GM13976 (cell line): ENCODE measurements at regions not wholly inside any gene's neighbourhood (a gene's known extent, or its start where the extent isn't known, plus 50 kb on each side); places are given as distances from the start of the nearest gene placed in this dataset.

Experiments
- DNase-seq: peaks from one replicate; pipeline ENCODE4 v3.0.0; 2012; ENCODE audit warnings: low spot score
- CTCF ChIP-seq: IDR thresholded peaks from 2 replicates; pipeline ENCODE4 v1.5.1; 2012; ENCODE audit warnings: borderline replicate concordance, mild to moderate bottlenecking; ENCODE audit not compliant: insufficient read depth; ENCODE audit errors: extremely low read depth, missing control alignments, control extremely low read depth
- in situ Hi-C: fragments of 300-500 bp; cut with MboI; formaldehyde crosslinking; loops from one replicate; pipeline ENCODE4 v1.12.0; 2022; ENCODE audit warnings: low sequenced_read_pairs, mixed read lengths, inconsistent platforms; ENCODE audit not compliant: unreplicated experiment

DNA sequence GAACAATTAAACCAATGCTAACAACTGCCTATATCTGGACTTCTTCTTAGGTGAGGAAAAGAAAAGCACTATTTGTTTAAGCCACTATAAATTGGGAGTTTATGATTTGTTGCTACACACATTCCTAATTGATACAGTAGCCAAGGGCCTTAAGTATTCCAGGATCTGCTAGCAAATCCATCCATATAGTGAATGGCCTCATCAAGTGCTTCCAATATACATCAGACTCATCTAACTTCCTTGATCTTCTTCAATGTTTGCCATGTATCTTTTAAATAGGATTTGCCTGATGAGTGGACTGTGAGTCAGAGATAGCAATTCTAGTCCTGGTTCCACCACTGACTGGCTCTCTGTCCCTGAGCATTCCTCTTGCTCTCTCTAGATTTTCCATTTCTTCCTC is 430.2 kb downstream of the OMA1 start:
- TF ChIP-seq CTCF: no peak
- DNase-seq: no peak
- in situ Hi-C loops: no loop called here

GRCh38 chr1:58109646-58110200 is 436.8 kb downstream of the OMA1 start:
- in situ Hi-C loops: no loop called here
- DNase-seq: no peak
- no peak for TF ChIP-seq CTCF

- no peak for TF ChIP-seq CTCF
- in situ Hi-C loops: no loop called here
Measured at GRCh38 chr1:58108783-58109182, 437.7 kb downstream of the OMA1 start.

DNA sequence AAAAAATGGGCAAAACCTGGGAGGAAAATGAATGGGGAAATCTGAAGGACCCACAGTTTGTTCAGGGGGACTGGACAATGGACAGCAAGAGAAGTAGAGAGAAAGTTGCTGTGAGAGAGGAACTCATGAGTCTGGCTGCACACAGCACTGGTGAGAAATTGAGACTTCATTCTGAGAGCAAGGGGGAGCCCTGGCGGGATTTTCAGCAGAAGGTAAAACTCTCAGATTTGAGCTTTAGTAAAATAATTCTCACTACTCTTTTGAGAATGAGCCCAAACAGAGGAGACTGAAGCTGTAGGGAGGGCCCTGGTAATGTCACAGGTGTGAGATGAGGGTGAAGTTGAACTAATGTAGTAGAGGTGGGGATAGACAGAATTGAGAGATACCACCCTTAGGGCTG is 438.6 kb downstream of the OMA1 start:
- TF ChIP-seq CTCF: no peak
- in situ Hi-C loops: no loop called here
- DNase-seq: no peak

More at GRCh38 chr1:58108783-58109182, 437.7 kb downstream of the OMA1 start:
- DNase-seq: no peak

DNA sequence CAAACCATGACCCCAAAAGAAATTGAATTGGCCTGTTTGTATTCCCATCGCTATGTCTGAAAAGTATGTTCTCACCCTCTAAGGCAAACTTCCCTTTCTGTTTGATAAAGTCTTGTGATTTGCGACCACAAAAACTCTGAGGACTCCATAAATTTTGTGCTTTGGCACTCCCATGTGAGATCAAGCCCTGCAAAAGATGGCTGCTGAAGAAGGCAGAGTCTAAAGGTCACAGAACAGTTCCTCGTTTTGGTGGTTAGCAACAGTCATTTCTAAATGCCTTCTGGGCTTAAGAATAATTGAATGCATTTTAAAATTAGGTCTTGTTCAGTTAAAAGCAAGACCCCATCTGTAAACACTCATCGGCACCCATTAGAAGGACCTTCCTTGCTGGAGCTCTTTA is 441.6 kb downstream of the OMA1 start:
- DNase-seq: peak; percentile 26
- in situ Hi-C loops: no loop called here
- TF ChIP-seq CTCF: no peak

DNA sequence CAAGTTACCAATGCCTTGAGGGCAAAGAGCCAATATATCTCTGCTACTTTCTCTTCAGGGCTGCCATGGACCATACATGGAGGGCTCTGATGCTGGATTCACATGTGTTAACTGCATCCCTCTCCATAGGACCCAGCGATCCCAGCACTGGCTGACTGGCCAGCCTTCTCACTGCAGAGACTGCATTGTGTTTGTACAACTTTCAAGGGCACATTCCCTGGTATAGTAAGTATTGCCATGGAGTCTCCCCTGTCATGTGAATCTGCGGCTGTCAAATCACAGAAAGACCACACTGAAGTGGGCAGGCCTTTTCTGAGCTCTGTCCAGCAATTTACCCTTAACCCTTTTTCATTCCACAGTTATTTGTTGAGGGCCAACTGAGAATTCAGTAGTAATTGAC is 449.8 kb downstream of the OMA1 start:
- in situ Hi-C loops: no loop called here
- DNase-seq: no peak
- no peak for TF ChIP-seq CTCF

DNA sequence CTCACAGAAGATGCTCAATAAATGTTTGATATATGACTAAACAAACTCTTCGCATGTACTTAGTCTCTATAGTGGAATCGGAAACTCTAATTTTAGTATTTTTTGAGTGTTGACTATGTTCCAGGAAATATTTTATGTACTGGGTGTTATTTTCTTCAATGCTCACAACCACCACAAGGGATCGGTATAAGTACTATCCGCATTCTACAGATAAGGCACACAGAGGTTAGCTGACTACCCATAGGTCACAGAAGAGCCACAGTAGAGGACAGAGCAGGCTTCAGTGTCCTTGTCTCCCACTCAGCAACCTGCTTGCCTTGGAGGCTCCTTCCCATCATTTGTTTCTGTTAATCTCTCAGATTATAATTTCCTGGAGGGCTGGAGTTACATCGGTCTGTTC is 451.3 kb downstream of the OMA1 start:
- TF ChIP-seq CTCF: no peak
- DNase-seq: no peak
- in situ Hi-C loops: no loop called here
